GM21390 (cell line): ENCODE measurements at regions not wholly inside any gene's neighbourhood (a gene's known extent, or its start where the extent isn't known, plus 50 kb on each side); places are given as distances from the start of the nearest gene placed in this dataset.

Experiments
- ATAC-seq: cut with Tn5 transposase; IDR thresholded peaks from one replicate; pipeline ENCODE4 v1.9.1; 2021; ENCODE audit not compliant: unreplicated experiment

GRCh38 chr15:31486506-31486905, 159.9 kb downstream of the KLF13 start:
- no peak for ATAC-seq

GRCh38 chr15:31486906-31487695, 160.5 kb downstream of the KLF13 start:
- no peak for ATAC-seq

- no peak for ATAC-seq
Measured at GRCh38 chr15:31487811-31488436, 161.3 kb downstream of the KLF13 start.

- no peak for ATAC-seq
Measured at GRCh38 chr15:31488437-31489204, 162.0 kb downstream of the KLF13 start.

DNA sequence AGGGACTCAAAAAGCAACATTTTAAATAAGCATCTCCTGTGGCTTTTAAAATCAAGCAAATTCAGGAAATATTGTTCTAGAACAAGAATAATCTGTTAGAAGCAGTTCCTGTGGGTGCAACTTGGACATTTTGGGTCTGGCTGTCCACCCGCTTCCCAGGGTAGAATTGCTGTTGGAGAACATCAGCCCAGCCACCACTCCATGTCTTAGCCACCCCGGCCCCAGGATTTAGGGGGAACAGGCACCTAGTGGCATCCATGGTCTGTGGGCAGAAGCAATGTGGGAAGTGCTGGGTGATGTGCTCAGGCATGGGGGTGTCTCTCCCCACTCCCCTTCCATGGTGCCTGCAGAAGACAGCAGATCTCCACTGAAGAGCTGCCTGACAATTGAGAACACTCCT, 162.6 kb downstream of the KLF13 start:
- no peak for ATAC-seq

DNA sequence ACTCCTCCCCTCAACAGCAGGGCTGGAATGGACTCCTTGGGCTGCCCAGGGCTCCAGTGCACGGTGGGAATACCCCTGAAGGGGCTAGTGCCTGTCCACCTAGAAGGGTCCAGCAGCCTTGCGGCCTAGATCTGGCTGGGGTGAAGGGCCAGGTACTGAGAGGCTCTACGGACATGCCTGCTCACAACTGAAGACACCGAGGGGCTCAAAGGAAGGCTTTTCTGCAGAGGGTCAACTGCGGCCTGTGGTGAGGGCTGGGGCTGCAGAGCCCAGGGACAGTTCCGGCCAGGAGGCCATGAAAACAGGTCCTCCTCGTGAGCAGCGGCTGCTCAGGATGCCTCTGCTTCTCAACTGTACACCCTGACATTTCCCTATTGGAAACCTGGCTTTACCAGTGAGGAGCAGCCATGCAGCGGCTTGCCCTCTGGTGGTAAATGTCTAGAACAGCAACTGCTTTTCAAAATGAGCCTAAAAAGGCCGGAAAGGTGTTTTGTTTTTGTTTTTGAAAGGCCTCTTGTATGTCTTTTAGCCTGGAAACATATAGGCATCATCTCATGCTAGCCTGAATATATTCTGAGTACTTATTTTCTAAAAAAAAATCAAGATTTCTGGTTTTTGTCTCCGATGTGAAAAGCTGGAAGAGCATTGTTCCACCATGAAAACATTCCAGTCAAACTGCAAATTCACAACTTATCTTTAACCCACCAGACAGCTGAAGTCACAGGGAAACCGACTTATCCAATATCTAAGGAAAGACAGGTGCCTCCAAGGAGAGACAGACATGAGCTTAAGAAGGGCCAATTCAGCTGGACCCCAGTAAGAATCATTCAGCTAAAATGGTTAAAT, 163.4 kb downstream of the KLF13 start:
- no peak for ATAC-seq

- ATAC-seq = no peak
Measured at GRCh38 chr15:31494786-31495185, 168.2 kb downstream of the KLF13 start.

DNA sequence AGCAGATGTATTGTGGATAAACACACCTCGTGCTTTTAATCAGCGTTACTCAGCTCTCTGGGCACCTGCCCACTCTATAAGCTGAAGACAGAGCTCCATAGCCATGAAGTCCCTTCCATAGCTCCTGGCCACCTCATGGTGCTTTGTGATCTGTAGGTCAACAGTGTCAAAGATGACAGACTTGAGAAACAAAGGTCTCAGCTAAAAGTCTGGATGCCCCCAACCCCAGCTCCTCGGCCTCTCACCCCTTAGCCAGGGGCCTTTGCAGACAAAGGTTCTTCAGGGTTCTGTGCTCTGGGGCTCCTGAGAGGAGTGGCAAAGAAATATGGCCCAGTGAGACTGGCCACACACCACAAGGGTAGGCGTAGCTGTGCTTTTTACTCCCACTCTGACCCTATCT, 168.6 kb downstream of the KLF13 start:
- ATAC-seq = no peak

DNA sequence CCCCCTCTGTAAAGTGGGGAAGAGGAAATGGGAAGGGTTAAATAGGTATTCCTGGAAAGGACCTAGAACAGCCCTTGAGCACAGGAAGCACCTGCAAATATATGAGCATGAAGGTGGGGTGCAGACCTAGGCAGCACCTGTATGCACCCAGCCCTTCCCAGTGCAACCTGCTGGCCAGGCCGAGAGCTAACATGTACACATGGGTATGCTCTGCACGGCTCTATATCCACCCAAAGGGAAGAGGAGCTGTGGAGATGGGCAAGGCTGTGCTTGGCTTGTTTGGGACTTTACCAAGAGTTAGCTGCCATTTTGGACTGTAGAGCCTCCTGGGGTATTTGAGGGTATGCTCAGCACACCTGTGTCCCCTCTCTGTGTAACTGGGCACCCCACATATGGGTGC, 171.2 kb downstream of the KLF13 start:
- ATAC-seq = no peak

DNA sequence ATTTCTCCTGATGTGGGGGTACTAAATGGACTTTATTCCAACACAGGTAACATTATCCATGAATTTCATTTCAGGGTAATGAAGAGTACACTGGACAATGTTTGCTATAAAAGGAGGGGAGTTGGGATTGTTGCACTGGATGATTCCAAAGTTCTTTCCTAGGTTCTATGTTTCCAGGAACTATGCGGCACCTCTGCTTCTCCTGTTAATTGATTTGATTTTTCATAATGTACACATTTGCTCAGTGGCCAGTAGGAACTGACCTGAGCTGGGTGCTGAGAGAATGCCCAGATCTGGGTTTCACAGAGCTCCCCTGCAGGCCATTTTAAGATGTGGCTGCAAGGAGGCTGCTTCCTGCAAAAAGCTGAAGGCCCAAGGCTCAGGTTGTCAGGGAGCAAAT, 171.7 kb downstream of the KLF13 start:
- ATAC-seq = no peak

DNA sequence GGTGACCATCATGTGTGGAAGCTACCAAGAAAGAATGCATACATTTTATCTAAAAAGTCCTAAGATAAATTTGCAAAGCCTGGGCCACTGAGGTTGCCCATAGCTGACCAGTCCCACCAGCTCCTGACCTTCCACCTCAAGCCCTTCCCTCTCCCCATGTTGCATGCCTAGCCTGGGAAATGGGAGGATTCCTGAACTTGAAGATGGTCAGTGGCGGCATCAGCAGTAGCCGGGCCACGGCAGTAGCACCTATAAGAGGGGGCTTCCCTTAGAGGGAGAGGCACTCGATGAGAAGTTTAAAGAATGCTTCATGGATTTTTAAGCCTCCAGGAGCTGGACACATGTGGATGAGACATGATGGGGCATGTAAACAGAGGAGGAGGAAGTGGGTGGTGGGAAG, 172.1 kb downstream of the KLF13 start:
- no peak for ATAC-seq

DNA sequence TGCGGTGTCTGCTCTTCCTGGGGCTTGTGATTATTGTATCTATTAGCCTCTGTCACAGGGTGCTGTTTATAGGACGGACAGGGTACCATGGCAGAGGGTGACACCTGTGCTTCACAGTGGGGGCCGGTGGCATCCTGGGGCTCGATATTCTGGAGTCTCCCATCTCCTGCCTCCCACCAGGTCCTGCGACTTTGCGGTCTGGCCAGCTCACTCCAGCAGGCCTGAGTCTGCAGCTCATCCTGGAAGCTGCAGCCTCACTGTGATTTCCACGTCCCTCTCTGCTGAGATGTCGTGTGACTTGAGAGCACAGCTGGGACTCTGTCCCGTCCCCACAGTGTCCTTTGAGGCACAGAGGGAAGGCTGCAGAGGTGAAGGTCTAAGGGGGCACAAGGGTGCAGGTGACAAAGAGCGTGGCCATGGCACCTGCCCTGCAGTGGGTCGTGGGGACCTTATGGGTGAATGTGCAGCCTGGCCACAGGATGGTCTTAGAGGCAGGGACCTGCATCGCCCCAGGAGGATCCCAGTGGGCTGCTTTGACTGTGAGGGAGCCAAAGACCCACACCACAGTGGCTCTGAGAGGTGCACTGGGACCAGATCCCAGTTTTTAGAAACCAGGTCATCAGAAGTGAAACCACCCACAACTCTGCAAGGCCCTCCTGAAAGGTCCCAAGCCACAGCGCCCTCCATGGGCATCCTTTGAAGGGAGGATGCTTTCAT, 172.8 kb downstream of the KLF13 start:
- ATAC-seq = no peak

- no peak for ATAC-seq
Measured at GRCh38 chr15:31499953-31500765, 173.5 kb downstream of the KLF13 start.

DNA sequence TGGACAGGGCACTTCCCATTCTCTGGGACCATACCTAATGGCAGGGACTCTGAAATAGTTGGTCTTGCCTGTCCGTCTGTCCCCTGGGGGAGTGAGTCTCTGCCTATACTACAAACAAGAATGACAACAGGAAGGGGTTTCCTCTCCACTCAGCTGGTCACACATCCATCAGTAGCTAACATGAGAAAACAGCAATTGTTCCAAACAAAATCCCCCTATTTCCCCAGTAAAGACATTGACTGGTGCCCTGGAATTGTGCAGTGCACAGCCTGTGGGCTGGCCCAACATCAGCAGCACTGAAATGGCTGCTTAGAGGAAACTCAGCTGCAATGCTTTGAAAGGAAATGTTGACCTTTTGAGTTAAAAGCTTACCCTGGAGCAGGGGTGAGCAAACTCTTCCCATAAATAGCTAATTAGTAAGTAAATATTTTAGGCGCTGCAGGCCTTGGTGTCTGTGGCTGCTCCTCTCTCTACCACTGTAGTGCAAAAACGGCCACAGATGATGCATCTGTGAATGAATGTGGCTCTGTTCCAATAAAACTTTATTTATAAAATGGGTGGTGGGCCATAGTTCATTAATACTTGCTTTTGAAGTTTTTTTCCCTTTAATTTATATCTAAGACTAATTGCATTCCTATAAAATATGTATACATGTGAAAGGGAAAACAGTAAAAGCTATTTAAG, 174.3 kb downstream of the KLF13 start:
- no peak for ATAC-seq

- no peak for ATAC-seq
Measured at GRCh38 chr15:31501536-31502157, 175.0 kb downstream of the KLF13 start.

GRCh38 chr15:31502541-31503229, 176.1 kb downstream of the KLF13 start:
- ATAC-seq = no peak

DNA sequence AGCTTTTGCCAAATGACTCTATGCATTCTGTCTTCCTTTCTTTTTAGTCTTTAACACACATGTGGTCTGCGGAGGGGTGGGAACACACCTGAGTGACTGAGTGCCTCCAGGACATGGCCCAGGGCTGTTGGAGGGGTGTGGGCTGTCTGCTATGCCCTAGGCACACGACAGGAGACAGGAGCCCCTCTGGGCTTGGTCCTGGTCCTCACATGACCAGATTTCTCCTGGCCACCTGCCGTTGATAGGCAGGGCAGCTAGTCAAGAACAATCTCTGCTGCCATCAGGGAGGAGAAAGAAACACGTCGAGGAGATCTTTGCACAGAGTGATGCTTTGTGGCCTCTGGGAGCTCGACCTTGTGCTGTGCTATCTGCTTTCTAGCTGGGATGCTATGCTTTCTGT, 176.6 kb downstream of the KLF13 start:
- ATAC-seq = no peak
